HG02943 (cell line): ENCODE measurements at regions not wholly inside any gene's neighbourhood (a gene's known extent, or its start where the extent isn't known, plus 50 kb on each side); places are given as distances from the start of the nearest gene placed in this dataset.
"Not testable (repeated sequence)": the region's sequence is repeated elsewhere in the genome, so short reads cannot be mapped to it uniquely, and the experiment has no call there.

Experiments
- ATAC-seq: cut with Tn5 transposase; IDR thresholded peaks from one replicate; pipeline ENCODE4 v1.9.1; 2021; ENCODE audit warnings: mild to moderate bottlenecking, low read depth, moderate library complexity; ENCODE audit not compliant: unreplicated experiment

- no peak for ATAC-seq
Measured at GRCh38 chr21:14690886-14691285, 144.8 kb upstream of the SAMSN1 start.

- no peak for ATAC-seq
Measured at GRCh38 chr21:14688936-14689335, 142.8 kb upstream of the SAMSN1 start.

GRCh38 chr21:14688412-14688811 is 142.3 kb upstream of the SAMSN1 start:
- ATAC-seq: no peak

GRCh38 chr21:14687268-14687625 is 141.1 kb upstream of the SAMSN1 start:
- ATAC-seq: no peak

GRCh38 chr21:14686466-14687267 is 140.6 kb upstream of the SAMSN1 start:
- peak; percentile 67 for ATAC-seq

GRCh38 chr21:14685568-14685967 is 139.5 kb upstream of the SAMSN1 start:
- no peak for ATAC-seq

GRCh38 chr21:14684071-14684470 is 138.0 kb upstream of the SAMSN1 start:
- peak; percentile 43 for ATAC-seq

GRCh38 chr21:14683063-14683462 is 136.9 kb upstream of the SAMSN1 start:
- ATAC-seq: no peak

- ATAC-seq: no peak
Measured at GRCh38 chr21:14678973-14679574, 133.0 kb upstream of the SAMSN1 start.

GRCh38 chr21:14677639-14678179 is 131.6 kb upstream of the SAMSN1 start:
- ATAC-seq: no peak

GRCh38 chr21:14677013-14677412 is 130.9 kb upstream of the SAMSN1 start:
- ATAC-seq: no peak

GRCh38 chr21:14675774-14676530 is 129.8 kb upstream of the SAMSN1 start:
- no peak for ATAC-seq

GRCh38 chr21:14673649-14674048 is 127.5 kb upstream of the SAMSN1 start:
- no peak for ATAC-seq

- no peak for ATAC-seq
Measured at GRCh38 chr21:14672466-14672865, 126.4 kb upstream of the SAMSN1 start.

GRCh38 chr21:14670409-14670808 is 124.3 kb upstream of the SAMSN1 start:
- ATAC-seq: no peak

- ATAC-seq: not testable (repeated sequence)
Measured at GRCh38 chr21:14669092-14669491, 123.0 kb upstream of the SAMSN1 start.

GRCh38 chr21:14657241-14658008 is 111.3 kb upstream of the SAMSN1 start:
- no peak for ATAC-seq

GRCh38 chr21:14646893-14647292 is 100.8 kb upstream of the SAMSN1 start:
- ATAC-seq: no peak

- ATAC-seq: no peak
Measured at GRCh38 chr21:14645702-14646101, 99.6 kb upstream of the SAMSN1 start.

GRCh38 chr21:14632359-14632758 is 86.2 kb upstream of the SAMSN1 start:
- ATAC-seq: no peak
